HUES48 (cell line): ENCODE measurements at regions not wholly inside any gene's neighbourhood (a gene's known extent, or its start where the extent isn't known, plus 50 kb on each side); places are given as distances from the start of the nearest gene placed in this dataset.

ENCODE experiments used
- H3K27ac ChIP-seq: one replicate; pipeline ENCODE4 v1.7.0; 2013; ENCODE audit warnings: low read depth, low read length, inconsistent platforms
- H3K27me3 ChIP-seq: 2 replicates; pipeline ENCODE4 v1.6.1; 2013; ENCODE audit warnings: mild to moderate bottlenecking, low read length; ENCODE audit not compliant: control insufficient read depth, insufficient read depth
- H3K36me3 ChIP-seq: 2 replicates; pipeline ENCODE4 v1.6.1; 2013; ENCODE audit warnings: low read length; ENCODE audit not compliant: control insufficient read depth, insufficient read depth
- H3K4me1 ChIP-seq: 2 replicates; pipeline ENCODE4 v1.6.1; 2013; ENCODE audit warnings: mild to moderate bottlenecking, low read length; ENCODE audit not compliant: control insufficient read depth, insufficient read depth
- H3K4me3 ChIP-seq: 2 replicates; pipeline ENCODE4 v1.5.1; 2013; ENCODE audit warnings: mild to moderate bottlenecking, low read depth, low read length
- H3K9ac ChIP-seq: 2 replicates; pipeline ENCODE4 v1.6.1; 2013; ENCODE audit warnings: mild to moderate bottlenecking, low read depth, low read length, moderate library complexity
- H3K9me3 ChIP-seq: 2 replicates; pipeline ENCODE4 v1.6.1; 2013; ENCODE audit warnings: low read length; ENCODE audit not compliant: control insufficient read depth, insufficient read depth

DNA sequence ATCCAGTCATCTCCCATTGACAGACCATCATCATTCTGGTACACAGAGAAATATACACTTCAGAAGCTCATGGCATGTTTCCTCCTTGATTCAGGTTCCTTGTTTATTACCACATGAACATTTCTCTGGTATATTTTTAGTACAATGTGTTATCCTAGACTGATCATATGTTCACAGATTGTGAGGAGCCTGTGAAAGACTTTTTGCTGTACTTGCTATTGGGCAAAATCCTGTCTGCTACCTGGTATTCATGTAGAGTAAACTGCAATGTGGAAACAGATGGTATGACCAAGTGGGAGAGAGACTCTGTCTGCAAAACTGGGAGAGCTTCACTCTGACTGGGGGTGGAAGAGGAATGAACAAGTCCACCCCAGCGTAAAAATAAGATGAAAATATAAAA is 657.2 kb downstream of the IRS1 start:
- H3K4me3 ChIP-seq = no peak overlapping the region
- no peaks in the 10 kb centered on the region for H3K4me1 ChIP-seq

DNA sequence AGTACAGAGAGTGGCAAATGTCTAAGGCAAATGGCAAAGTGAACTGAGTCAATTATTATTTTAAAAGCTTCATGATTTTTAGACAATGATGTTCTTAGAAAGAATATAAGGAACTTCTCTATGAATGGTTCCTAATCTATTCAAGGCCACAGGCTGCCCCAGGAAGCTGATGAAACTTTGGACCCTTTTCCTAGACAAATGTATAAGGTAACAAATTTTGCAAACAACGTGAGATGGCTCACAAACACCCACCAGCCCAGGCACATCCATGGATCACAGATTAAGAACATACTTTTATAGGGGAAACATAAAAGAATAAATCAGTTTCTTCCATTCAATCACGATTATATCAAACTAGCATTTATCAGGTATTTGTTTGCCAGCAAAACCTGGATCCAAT is 659.0 kb downstream of the IRS1 start:
- Histone ChIP-seq H3K4me3 (no peak overlapping the region), H3K4me1 (no peaks in the 10 kb centered on the region), H3K9ac (no peak overlapping the region), H3K27me3 (no peaks in the 10 kb centered on the region), H3K9me3 (no peaks in the 10 kb centered on the region), H3K36me3 (no peaks in the 10 kb centered on the region), H3K27ac (no peak overlapping the region)

More for the DNA sequence above, 657.2 kb downstream of the IRS1 start:
- H3K27ac ChIP-seq = no peak overlapping the region
- no peaks in the 10 kb centered on the region for H3K9me3 ChIP-seq
- no peaks in the 10 kb centered on the region for H3K36me3 ChIP-seq
- H3K27me3 ChIP-seq = no peaks in the 10 kb centered on the region
- H3K9ac ChIP-seq = no peak overlapping the region

DNA sequence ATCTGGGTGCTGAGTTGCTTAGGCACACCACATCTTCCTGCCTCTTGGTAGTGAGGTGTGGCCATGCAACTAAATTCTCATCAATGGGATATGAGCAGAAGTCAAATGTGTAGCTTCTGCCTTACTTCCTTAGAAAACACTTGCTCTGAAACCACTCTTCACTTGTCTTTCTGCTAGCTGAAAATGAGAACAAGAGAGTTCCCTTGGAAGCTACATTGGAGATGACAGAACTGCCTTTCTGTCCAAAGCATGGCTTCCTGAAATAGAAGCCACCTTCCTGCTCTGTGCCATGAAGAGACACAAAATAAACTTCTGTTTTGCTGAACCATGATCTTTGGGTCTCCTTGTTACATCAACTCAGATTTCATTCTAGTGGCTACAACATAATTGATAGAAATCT is 659.9 kb downstream of the IRS1 start:
- H3K36me3 ChIP-seq = no peaks in the 10 kb centered on the region
- no peak overlapping the region for H3K4me3 ChIP-seq
- H3K27me3 ChIP-seq = no peaks in the 10 kb centered on the region
- H3K9ac ChIP-seq = no peak overlapping the region
- no peaks in the 10 kb centered on the region for H3K9me3 ChIP-seq
- H3K4me1 ChIP-seq = no peaks in the 10 kb centered on the region
- no peak overlapping the region for H3K27ac ChIP-seq

DNA sequence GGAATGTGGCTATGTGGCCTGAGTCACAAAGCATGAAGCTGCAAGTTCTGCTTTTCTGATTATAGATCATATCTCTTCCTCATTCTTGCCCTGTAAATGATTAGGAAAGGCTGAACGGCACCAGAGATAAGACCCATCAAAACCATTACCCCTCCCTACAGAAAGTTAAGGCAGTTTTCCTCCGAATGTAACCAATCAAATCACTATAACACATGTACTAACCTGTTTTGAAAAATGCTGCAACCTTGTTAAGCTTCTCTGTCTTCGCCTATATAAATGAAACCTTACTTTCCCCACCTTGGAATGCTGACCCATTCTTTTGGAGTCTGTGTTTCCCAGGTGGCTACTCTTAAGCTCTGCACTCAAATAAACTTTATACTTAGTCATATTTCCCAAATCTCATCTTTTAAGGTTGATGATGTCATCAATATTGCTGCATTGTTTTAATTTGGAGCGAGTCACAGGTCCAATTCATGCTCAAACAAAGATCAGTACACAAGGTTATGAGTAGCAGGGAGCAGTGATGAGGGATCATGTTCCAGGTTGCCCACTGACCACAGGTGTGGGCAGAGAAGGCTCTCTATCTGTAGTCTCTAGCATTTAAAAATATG is 662.3 kb downstream of the IRS1 start:
- H3K36me3 ChIP-seq = no peaks in the 10 kb centered on the region
- no peak overlapping the region for H3K9ac ChIP-seq
- H3K4me1 ChIP-seq = peaks cover 9% of the 10 kb centered on the region; the same call in 1 of the 2 replicates
- no peak overlapping the region for H3K4me3 ChIP-seq
- H3K9me3 ChIP-seq = no peaks in the 10 kb centered on the region
- H3K27ac ChIP-seq = no peak overlapping the region
- no peaks in the 10 kb centered on the region for H3K27me3 ChIP-seq

DNA sequence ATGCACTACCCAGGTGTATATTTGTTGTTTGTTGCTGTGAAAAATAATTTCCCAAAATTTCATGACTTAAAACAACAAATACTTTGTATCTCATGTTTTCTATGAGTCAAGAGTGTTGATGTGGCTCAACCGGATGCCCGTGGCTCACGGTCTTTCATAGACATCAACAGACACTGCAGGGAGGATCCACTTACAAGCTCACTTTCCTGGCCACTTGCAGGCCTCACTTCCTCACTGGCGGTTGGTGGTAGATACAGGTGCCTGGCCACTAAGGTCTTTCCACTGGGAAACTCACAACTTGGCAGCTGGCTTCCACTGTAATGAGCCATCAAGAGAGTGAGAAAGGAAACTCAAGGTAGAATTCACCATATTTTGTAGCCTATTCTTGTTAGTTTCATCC is 662.9 kb downstream of the IRS1 start:
- H3K4me3 ChIP-seq = no peak overlapping the region
- no peaks in the 10 kb centered on the region for H3K27me3 ChIP-seq
- H3K9me3 ChIP-seq = no peaks in the 10 kb centered on the region
- H3K36me3 ChIP-seq = no peaks in the 10 kb centered on the region
- no peak overlapping the region for H3K9ac ChIP-seq
- H3K27ac ChIP-seq = no peak overlapping the region
- H3K4me1 ChIP-seq = peaks cover 10% of the 10 kb centered on the region; the same call in 1 of the 2 replicates

DNA sequence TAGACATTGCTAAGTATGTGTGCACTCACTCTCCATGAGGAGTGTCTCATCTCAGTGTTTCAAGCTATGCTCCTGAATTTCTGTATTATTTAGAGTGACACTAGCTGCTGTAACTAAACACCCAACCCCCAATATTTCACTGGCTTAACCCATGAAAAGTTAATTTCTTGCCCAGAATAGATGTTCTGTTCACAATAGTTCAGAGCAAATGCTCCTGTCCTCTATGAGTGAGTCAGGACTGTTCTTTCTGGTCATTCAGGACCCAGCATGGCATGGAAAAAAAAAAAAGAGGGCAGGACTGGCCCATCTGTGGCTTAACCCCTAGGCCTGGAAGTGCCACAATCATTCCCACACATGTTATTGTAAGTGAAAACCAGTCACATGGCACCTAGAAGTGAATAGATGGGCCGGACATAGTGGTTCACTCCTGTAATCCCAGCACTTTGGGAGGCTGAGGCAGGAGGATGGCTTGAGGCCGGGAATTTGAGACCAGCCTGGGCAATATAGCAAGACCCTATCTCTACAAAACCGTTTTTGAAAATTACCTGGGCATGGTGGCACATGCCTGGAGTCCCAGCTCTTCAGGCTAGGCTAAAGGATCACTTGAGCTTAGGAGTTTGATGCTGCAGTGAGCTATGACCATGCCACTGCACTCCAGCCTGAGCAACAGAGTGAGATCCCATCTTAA is 663.6 kb downstream of the IRS1 start:
- H3K9me3 ChIP-seq = no peaks in the 10 kb centered on the region
- H3K36me3 ChIP-seq = no peaks in the 10 kb centered on the region
- peaks cover 10% of the 10 kb centered on the region; the same call in 1 of the 2 replicates for H3K4me1 ChIP-seq
- H3K9ac ChIP-seq = no peak overlapping the region
- H3K27ac ChIP-seq = no peak overlapping the region
- H3K4me3 ChIP-seq = no peak overlapping the region
- H3K27me3 ChIP-seq = no peaks in the 10 kb centered on the region

DNA sequence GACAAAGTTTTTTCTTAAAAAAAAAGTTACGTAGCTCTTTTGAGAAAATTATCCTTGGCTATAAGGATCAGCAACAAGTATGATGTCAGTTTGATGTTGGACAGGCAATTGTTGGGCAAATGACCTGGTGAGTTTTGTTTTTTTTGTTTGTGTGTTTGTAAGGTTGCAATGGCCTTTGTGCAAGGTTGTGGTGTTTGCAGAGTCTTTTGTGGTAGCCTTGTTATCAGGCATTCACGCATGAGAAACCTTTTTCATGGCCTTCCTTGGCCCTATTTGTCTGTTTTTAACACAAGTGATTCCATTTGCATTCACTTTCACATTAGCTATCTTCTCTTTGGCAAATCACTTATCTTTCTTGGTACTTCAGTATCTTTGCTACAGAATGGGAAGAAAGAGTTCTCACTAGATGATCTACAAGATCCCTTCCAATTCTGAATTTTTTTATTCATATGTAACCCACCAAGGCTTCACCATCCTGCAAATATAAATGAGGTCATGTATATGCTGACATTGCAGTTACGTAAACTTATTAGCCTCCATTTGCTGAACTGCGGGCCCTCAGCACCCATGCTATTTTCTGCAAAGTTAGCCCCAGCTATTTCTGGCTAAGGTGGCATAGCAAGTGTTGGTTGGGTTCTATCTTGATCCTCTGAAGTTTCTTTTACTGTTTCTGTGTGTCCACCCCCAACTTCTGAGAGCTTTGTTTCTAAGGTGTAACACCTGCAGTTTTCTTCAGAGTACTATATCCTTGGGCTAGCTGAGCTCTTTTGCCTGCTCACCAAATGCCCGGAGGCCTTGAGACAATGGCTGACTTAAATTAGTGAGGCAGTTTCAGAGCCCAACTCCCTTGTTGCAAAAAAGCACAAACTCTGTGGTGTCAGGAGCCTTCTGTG is 667.1 kb downstream of the IRS1 start:
- Histone ChIP-seq H3K27me3 (no peaks in the 10 kb centered on the region), H3K9me3 (no peaks in the 10 kb centered on the region), H3K9ac (no peak overlapping the region), H3K36me3 (no peaks in the 10 kb centered on the region), H3K27ac (no peak overlapping the region), H3K4me3 (no peak overlapping the region), H3K4me1 (peaks cover 10% of the 10 kb centered on the region; the same call in 1 of the 2 replicates)

DNA sequence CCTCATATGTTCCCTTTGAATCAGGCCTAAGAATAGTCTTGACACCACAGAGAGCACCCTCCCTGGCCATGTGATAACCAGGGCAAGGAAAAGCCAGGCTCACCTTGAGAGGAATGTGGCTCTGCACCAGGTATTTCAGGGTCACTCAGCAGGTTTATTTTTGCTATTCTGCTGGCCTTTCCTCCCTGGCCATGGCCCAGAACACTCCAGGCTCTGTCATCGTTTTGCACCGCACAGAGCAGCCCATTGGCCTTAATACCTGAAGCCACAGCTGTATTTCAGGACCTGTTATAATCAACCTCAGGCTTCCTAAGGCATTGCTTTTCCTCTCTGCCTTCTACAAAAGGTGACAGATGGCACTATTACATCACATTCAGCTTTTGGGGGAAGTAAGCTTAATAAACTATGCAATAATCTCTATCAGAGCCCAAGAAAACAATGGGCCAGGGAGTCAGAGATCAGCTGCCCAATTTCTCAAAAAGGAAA is 668.3 kb downstream of the IRS1 start:
- Histone ChIP-seq H3K27ac (no peak overlapping the region), H3K4me1 (peaks cover 10% of the 10 kb centered on the region; the same call in 1 of the 2 replicates), H3K9ac (no peak overlapping the region), H3K9me3 (no peaks in the 10 kb centered on the region), H3K36me3 (no peaks in the 10 kb centered on the region), H3K27me3 (no peaks in the 10 kb centered on the region), H3K4me3 (no peak overlapping the region)

DNA sequence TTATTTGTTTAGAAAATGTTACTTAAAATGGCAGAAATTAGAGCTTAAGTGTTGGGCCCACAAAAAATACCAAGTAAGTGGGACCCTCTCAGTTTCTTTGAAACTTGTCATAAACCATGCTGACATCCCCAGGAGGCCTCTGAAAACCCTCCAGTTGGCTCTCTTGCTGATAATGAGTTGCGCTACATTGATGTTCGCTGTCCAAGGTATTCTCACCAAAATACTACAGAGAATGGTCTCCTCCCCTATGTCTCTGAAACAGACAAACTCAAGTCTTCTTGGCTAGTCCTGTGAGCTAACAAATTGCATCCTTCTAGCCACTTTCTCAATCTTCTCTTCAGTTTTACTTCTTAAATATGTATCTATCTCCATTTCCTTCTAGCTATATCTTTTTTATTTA is 669.4 kb downstream of the IRS1 start:
- no peaks in the 10 kb centered on the region for H3K36me3 ChIP-seq
- H3K27ac ChIP-seq = no peak overlapping the region
- no peaks in the 10 kb centered on the region for H3K27me3 ChIP-seq
- H3K4me3 ChIP-seq = no peak overlapping the region
- no peak overlapping the region for H3K9ac ChIP-seq
- H3K9me3 ChIP-seq = no peaks in the 10 kb centered on the region
- peaks cover 11% of the 10 kb centered on the region; the same call in 1 of the 2 replicates for H3K4me1 ChIP-seq

DNA sequence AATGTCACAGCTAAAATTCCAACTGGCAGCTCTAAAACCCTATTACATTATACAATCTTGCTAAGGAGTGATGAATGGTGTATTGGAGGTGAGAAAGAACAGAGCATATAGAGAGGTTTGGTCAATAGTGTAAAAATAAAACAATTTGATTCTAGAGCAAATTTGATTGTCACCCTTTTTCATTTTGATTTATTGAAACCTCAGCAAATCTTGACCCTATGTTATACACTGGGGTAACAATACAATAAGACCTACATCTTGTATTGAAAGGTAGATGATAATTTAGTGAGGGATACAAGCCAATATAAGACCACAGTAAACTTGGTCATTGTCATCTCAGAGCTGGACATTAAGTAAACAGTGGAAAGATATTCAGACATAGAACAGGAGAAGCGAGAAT is 671.9 kb downstream of the IRS1 start:
- Histone ChIP-seq H3K4me3 (no peak overlapping the region), H3K9ac (no peak overlapping the region), H3K36me3 (no peaks in the 10 kb centered on the region), H3K27me3 (no peaks in the 10 kb centered on the region), H3K4me1 (peaks cover 25% of the 10 kb centered on the region), H3K27ac (no peak overlapping the region), H3K9me3 (no peaks in the 10 kb centered on the region)

DNA sequence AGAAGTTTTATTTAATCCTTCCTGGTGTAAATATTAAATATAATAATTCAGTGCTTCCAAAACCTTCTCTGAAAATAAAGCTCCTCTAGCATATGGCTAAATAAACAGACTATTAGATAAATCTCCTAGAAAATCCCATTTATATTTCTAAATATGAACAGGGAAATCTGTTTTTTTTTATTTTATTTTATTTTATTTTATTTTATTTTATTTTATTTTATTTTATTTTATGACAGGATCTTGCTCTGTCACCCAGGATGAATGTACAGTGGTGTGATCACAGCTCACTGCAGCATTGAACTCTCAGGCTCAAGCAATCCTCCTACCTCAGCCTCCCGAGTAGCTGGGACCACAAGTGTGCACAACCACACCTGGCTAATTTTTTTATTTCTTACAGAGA is 673.5 kb downstream of the IRS1 start:
- Histone ChIP-seq H3K4me1 (peaks cover 21% of the 10 kb centered on the region), H3K27ac (no peak overlapping the region), H3K27me3 (no peaks in the 10 kb centered on the region), H3K9ac (no peak overlapping the region), H3K36me3 (no peaks in the 10 kb centered on the region), H3K9me3 (no peaks in the 10 kb centered on the region), H3K4me3 (no peak overlapping the region)
